Spinal cord (tissue), 9 donors: ENCODE measurements at regions not wholly inside any gene's neighbourhood (a gene's known extent, or its start where the extent isn't known, plus 50 kb on each side); places are given as distances from the start of the nearest gene placed in this dataset.
"Not testable (repeated sequence)": the region's sequence is repeated elsewhere in the genome, so short reads cannot be mapped to it uniquely, and the experiment has no call there.

Experiments used
- DNase-seq, 6 donors: peaks; one replicate each; pipeline versions ENCODE4 v3.0.0 to v3.0.0-alpha.2; 2013 to 2015; ENCODE audit warnings: low spot score in 6 of 6, low read depth in 4 of 6
- H3K27ac ChIP-seq: one replicate; pipeline ENCODE4 v1.5.1; 2013; ENCODE audit warnings: low read depth, low read length, control low read depth
- H3K27me3 ChIP-seq: one replicate; pipeline ENCODE4 v1.6.1; 2013; ENCODE audit warnings: low read length; ENCODE audit not compliant: control insufficient read depth, insufficient read depth
- H3K36me3 ChIP-seq: one replicate; pipeline ENCODE4 v1.6.1; 2013; ENCODE audit warnings: low read length; ENCODE audit not compliant: control insufficient read depth, insufficient read depth
- H3K4me1 ChIP-seq: one replicate; pipeline ENCODE4 v1.6.1; 2013; ENCODE audit warnings: low read length; ENCODE audit not compliant: control insufficient read depth, insufficient read depth
- H3K4me3 ChIP-seq: one replicate; pipeline ENCODE4 v1.5.1; 2013; ENCODE audit warnings: low read depth, low read length, control low read depth
- H3K9me3 ChIP-seq: one replicate; pipeline ENCODE4 v1.6.1; 2013; ENCODE audit warnings: low read length; ENCODE audit not compliant: control insufficient read depth, insufficient read depth
- WGBS: methylation state at CpG from one replicate; pipeline ENCODE4 v1.1.5; 2013; ENCODE audit warnings: missing lambda C conversion rate; ENCODE audit not compliant: insufficient coverage; 5-methylcytosine and 5-hydroxymethylcytosine counted together
- donor health status: healthy.

DNA sequence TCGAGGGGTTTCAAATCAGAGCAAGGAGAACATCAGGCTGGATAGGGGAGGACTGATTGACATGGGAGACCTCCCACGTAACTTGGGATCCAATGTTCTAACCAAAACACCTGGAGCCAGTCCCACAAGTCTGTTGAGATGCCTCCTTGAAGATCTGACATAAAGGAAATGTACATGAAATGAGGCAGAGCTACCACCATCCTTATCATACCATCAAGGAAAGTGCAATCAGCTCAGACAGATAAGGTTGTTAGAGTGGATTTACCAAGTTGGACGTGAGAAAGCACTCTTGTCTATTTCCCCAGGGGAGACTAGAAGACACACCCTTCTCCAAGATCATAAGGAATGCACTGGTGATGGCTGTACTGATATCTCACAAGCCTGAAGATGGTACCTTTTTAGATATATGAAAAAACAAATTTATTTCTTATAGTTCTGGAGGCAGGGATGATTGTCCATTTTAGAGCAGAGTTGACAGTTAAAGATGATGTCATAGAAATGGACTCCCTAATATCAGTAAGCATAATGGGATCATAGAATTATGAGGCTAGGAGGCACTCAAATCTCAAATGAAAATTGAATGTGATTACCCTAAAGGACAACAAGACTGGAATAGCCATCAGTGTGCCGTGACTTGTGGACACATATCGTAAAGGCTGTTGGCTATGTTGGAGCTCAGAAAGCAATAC is 129.1 kb upstream of the RAB4A start:
- no peaks in the 10 kb centered on the region for H3K36me3 ChIP-seq
- no peak for DNase-seq
- peaks cover 7% of the 10 kb centered on the region for H3K4me1 ChIP-seq
- 100% methylated on average over 2 of the region's 5 CpGs for WGBS
- H3K27me3 ChIP-seq: no peaks in the 10 kb centered on the region
- H3K4me3 ChIP-seq: no peak overlapping the region
- no peaks in the 10 kb centered on the region for H3K9me3 ChIP-seq
- no peak overlapping the region for H3K27ac ChIP-seq

DNA sequence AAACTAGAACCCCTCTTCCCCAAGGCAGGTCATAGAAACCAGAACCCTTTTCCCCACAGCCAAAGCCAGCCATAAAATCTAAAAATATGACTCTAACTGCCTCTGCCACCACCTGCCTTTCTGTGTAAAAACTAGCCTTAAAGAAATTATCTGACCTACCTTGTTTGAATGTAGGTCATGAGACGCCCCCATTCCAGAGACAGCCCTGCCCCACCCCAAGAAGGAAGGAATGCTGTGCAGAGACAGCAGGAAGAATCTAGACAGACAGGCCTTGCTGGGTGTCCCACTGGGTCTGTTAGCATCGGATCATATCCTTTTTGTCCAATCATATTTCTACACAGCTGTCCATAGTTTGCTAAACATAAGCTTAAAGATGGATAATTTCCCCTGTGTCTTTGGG is 128.4 kb upstream of the RAB4A start:
- Histone ChIP-seq H3K27ac (no peak overlapping the region), H3K27me3 (no peaks in the 10 kb centered on the region), H3K4me1 (peaks cover 12% of the 10 kb centered on the region), H3K9me3 (no peaks in the 10 kb centered on the region), H3K4me3 (no peak overlapping the region), H3K36me3 (no peaks in the 10 kb centered on the region)
- no peak for DNase-seq
- WGBS: no CpG with 5 or more reads among the region's 2 CpGs

DNA sequence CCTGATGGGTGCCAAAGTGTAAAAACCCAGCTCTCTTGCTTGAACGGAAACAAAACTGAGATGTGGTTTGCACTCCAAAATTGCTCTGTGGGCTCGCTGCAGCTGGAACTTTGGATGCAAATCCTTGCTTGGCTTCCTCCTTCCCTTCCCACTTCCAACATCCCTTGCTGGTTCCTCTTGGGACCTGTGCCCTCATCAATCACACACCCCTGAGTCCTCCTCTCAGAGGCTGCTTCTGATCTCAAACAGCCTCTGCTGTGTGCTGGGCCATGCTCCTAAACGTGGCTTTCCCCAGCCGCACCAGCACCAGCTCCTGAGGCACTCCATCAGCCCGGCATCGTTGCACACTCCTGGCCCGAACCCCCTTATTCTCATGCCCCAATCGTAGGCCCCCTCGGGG is 124.3 kb upstream of the RAB4A start:
- Histone ChIP-seq H3K9me3 (no peaks in the 10 kb centered on the region), H3K27ac (no peak overlapping the region), H3K4me3 (no peak overlapping the region), H3K4me1 (peaks cover 25% of the 10 kb centered on the region), H3K27me3 (no peaks in the 10 kb centered on the region), H3K36me3 (no peaks in the 10 kb centered on the region)
- DNase-seq: no peak
- 65% methylated on average over 9 of the region's 9 CpGs for WGBS

DNA sequence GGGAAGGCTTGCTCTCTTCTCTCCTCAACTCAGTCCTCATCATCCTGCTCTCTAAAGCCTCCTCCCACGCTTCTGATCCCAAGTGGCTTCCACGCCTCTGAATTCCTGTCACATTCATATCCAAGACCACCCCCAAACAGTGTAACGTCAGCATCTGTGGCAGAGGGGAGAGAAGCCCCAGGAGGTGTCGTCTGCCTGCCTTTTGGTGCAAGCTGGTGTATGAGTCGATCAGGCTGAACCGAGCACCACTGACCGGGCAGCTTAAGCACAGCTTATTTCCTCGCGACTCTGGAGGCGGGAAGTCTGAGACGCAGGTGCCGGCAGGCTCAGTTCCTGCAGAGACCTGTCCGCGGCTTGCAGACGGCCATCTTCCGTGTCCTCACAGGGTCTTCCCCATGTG is 123.8 kb upstream of the RAB4A start:
- Histone ChIP-seq H3K36me3 (no peaks in the 10 kb centered on the region), H3K9me3 (no peaks in the 10 kb centered on the region), H3K27ac (no peak overlapping the region), H3K4me3 (no peak overlapping the region), H3K4me1 (peaks cover 25% of the 10 kb centered on the region), H3K27me3 (no peaks in the 10 kb centered on the region)
- 71% methylated on average over 15 of the region's 16 CpGs for WGBS
- DNase-seq: peak in 1 of 6 donors; percentile 59

DNA sequence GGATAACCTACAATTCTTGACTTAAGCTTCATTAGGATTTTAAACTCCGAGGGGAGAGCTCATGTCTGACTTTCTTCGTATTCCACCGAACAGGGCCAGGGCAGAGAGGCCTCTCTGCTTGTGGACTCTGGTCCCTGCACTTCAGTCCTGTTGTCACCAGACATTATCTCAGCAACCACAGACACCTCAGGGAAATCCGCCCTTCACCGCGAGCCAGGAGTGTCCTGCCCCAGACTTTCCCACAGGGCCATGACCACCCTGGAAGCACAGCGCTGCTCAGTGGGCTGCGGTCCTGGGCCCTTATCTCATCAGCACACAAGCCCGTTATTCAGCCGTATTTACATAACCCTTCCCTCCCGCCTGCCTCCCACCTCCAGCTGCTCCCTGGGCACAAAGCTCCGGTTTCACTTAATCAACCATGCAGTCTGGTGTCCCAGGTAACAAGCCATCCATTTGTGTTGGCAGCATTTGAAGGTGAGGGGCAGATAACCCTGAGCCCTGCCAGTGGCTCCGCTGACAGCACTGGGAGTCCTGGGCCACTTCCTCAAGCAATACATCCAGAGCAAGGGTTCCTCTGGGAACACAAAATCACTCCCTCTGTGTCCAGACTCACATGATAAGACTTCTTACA is 122.8 kb upstream of the RAB4A start:
- peak in 1 of 6 donors; percentile 42 for DNase-seq
- no peaks in the 10 kb centered on the region for H3K36me3 ChIP-seq

DNA sequence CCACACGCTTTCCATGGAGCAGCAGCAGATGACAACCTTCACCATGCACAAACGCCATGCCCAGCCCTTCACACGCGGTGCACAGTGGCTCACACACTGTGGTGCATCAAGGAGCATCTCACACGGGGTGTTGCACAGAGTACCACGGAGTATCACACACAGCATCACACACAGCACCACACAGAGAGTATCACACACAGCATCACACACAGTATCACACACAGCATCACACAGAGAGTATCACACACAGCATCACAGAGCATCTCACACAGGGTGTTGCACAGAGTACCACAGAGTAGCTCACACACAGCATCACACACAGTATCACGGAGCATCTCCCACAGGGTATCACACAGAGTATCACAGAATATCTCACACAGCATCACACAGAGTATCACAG is 122.2 kb upstream of the RAB4A start:
- no peak overlapping the region for H3K4me3 ChIP-seq
- peaks cover 25% of the 10 kb centered on the region for H3K4me1 ChIP-seq
- no peaks in the 10 kb centered on the region for H3K36me3 ChIP-seq
- H3K27me3 ChIP-seq: no peaks in the 10 kb centered on the region
- 83% methylated on average over 7 of the region's 7 CpGs for WGBS
- no peak overlapping the region for H3K27ac ChIP-seq
- H3K9me3 ChIP-seq: no peaks in the 10 kb centered on the region
- no peak for DNase-seq

More for the DNA sequence above, 122.8 kb upstream of the RAB4A start:
- Histone ChIP-seq H3K27me3 (no peaks in the 10 kb centered on the region), H3K27ac (no peak overlapping the region), H3K4me1 (peaks cover 25% of the 10 kb centered on the region), H3K4me3 (no peak overlapping the region), H3K9me3 (no peaks in the 10 kb centered on the region)
- 39% methylated on average over 13 of the region's 13 CpGs for WGBS

DNA sequence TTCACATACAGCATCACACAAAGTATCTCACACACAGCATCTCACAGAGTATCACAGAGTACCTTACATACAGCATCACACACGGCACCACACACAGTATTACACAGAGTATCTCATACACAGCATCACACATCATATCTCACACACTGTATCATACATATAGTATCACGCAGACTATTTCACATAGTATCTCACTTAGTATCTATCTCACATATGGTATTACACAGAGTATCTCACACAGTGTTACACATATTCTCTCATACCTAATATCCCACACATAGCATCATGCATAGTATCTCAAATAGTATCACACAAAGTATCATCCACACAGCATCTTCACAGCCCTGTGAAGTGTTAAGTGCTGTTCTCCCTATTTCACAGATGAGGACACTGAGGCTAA is 121.5 kb upstream of the RAB4A start:
- Histone ChIP-seq H3K27ac (no peak overlapping the region), H3K4me3 (no peak overlapping the region), H3K4me1 (peaks cover 25% of the 10 kb centered on the region), H3K27me3 (no peaks in the 10 kb centered on the region), H3K9me3 (no peaks in the 10 kb centered on the region), H3K36me3 (no peaks in the 10 kb centered on the region)
- WGBS: 97% methylated on average over 2 of the region's 2 CpGs
- DNase-seq: no peak

DNA sequence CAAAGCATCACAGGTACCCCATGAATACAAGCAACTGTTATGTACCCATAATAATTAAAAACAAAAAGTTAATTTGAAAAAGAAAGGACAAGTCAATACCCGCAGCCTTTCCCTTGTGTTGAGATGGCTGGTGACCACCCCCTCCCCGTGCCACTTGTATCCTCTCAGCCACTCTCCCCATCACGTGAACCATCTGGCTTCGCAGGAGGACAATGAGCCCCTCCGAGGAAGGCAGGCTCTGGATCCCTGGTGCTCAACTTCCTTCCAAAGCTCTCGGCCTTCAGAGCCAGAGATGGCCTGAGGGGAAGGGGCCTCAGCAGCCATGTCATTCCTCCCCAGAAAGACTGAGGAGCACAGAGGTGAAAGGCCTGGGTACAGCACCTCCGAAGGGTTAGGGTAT is 120.4 kb upstream of the RAB4A start:
- Histone ChIP-seq H3K27me3 (no peaks in the 10 kb centered on the region), H3K27ac (no peak overlapping the region), H3K4me1 (peaks cover 30% of the 10 kb centered on the region), H3K9me3 (no peaks in the 10 kb centered on the region), H3K4me3 (no peak overlapping the region), H3K36me3 (no peaks in the 10 kb centered on the region)
- DNase-seq: no peak
- 67% methylated on average over 3 of the region's 7 CpGs for WGBS

DNA sequence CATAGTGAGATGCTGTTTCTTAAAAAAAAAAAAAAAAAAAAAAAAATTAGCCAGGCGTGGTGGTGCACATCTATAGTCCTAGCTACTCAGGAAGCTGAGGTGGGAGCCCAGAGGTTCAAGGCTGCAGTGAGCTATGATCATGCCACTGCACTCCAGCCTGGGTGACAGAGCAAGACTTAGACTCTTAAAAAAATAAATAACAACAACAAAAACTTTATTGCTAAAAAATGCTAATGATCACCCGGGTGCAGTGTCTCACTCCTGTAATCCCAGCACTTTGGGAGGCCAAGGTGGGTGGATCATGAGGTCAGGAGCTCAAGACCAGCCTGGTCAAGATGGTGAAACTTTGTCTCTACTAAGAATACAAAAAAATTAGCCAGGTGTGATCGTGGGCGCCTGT is 119.5 kb upstream of the RAB4A start:
- H3K27ac ChIP-seq, H3K4me3 ChIP-seq, DNase-seq, H3K9me3 ChIP-seq, H3K27me3 ChIP-seq, H3K36me3 ChIP-seq: not testable (repeated sequence)
- 94% methylated on average over 3 of the region's 4 CpGs for WGBS
- peaks cover 33% of the 10 kb centered on the region for H3K4me1 ChIP-seq

DNA sequence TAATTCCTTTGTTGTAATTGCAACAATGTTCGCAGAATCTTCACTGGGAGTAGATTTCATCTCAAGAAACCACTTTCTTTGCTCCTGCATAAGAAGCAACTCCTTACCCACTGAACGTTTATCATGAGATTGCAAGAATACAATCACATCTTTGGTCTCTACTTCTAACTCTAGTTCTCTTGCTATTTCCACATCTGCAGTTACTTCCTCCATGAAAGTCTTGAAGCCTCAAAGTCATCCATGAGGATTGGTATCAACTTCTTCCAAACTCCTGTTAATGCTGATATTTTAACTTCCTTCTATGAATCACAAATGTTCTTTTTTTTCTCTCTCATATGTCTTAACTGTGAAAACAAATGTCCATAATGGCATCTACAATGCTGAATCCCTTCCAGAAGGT is 118.6 kb upstream of the RAB4A start:
- Histone ChIP-seq H3K4me3 (no peak overlapping the region), H3K4me1 (peaks cover 24% of the 10 kb centered on the region), H3K27ac (no peak overlapping the region), H3K27me3 (no peaks in the 10 kb centered on the region), H3K9me3 (no peaks in the 10 kb centered on the region), H3K36me3 (no peaks in the 10 kb centered on the region)
- WGBS: 85% methylated on average over 2 of the region's 2 CpGs
- no peak for DNase-seq
